HG02885 (cell line): ENCODE measurements at regions not wholly inside any gene's neighbourhood (a gene's known extent, or its start where the extent isn't known, plus 50 kb on each side); places are given as distances from the start of the nearest gene placed in this dataset.

Experiments
- ATAC-seq: cut with Tn5 transposase; IDR thresholded peaks from one replicate; pipeline ENCODE4 v1.9.1; 2021; ENCODE audit warnings: mild to moderate bottlenecking; ENCODE audit not compliant: unreplicated experiment, poor library complexity

GRCh38 chr2:117686699-117687098, 127.8 kb upstream of the DDX18 start:
- peak; percentile 98 for ATAC-seq

- no peak for ATAC-seq
These were observed 122.9 kb upstream of the DDX18 start for GRCh38 chr2:117691595-117691994.

DNA sequence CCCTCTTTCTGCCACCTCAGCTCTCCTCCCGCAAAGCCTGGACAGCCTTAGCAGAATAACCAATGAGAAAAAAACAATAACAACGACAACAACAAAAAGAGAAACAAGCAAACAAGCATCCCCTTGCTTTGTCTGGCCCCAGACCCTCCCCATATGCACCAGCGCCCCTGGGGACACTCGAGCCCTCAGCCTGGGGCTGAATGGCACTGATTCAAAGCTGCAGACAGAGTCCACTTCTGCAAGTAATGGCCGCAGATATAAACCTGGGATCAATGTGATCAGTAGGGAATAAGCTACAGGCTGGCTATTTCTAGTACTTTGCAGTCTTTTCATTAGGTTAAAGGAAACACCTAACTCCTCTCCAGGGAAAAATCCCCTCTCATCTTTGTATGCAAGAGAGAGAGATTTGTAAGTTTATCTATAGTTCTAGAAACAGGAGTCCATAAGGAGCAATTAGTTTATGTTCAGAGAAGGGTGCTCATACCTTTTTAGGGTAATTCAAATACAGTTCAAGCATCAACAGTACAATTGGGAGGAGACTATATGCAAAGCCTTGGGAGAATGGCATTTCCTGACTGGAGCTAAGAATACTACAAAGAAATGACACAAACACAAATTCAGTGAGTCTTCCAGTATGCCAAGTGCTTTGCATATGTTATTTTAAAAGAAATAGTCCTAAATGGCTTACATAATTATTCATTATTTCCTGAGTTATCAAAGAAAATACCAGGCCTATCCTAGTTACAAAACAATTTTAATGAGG, 122.3 kb upstream of the DDX18 start:
- no peak for ATAC-seq

- ATAC-seq, result no peak
These were observed 121.3 kb upstream of the DDX18 start for GRCh38 chr2:117693154-117693553.

- ATAC-seq, result no peak
These were observed 120.8 kb upstream of the DDX18 start for GRCh38 chr2:117693651-117694050.

- ATAC-seq, result no peak
These were observed 116.2 kb upstream of the DDX18 start for GRCh38 chr2:117698287-117698686.

- ATAC-seq, result no peak
These were observed 115.7 kb upstream of the DDX18 start for GRCh38 chr2:117698819-117699218.

- ATAC-seq, result no peak
These were observed 114.0 kb upstream of the DDX18 start for GRCh38 chr2:117700471-117700870.

DNA sequence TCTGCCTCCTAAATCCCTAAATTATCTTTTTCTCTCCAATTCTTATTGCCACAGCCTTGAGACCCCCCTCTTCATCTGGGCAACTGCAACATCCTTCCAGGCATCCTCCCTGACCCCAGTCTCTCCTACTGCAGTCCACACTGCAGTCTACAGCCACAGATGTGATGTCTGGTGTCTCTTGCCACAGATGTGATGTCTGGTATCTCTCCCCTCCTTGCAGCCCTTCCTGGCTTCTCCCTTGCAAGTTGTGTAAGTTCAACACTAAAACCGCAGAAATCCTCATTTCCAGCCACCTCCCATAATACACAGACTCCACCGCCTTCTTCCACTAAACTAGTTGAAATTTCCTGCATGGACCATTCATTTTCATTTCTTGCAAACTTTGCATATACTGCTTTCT, 113.1 kb upstream of the DDX18 start:
- no peak for ATAC-seq

DNA sequence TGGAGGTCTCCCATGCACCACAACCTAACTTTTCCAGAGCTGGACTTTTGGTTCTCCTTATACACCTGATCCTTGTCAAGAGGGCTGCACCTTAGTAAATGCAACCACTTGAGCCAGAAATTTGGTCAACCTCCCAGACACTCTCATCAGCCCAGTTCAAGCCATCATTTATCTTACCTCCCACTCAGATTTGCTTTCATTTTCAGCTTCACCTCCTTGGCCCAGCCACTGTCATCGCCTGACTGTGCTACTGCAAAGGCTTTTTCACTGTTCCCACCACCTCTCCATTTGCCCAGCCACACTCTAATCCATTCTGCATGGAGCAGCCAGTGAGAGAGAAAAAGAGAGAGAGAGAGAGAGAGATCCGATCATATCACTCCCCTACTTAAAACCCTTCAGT, 112.4 kb upstream of the DDX18 start:
- ATAC-seq, result no peak

GRCh38 chr2:117703858-117704257, 110.6 kb upstream of the DDX18 start:
- no peak for ATAC-seq

DNA sequence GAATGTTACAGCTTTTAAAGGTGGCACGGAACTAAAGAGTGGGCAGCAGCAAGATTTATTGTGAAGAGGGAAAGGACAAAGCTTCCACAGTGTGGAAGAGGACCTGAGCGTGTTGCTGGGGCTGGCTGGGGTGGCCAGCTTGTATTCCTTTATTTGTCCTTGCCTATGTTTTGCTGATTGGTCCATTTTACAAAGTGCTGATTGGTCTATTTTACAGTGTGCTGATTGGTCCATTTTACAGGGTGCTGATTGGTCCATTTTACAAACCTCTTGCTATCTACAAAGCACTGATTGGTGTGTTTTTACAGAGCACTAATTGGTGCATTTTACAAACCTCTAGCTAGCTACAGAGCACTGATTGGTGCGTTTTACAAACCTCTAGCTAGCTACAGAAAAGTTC, 109.7 kb upstream of the DDX18 start:
- ATAC-seq, result no peak

DNA sequence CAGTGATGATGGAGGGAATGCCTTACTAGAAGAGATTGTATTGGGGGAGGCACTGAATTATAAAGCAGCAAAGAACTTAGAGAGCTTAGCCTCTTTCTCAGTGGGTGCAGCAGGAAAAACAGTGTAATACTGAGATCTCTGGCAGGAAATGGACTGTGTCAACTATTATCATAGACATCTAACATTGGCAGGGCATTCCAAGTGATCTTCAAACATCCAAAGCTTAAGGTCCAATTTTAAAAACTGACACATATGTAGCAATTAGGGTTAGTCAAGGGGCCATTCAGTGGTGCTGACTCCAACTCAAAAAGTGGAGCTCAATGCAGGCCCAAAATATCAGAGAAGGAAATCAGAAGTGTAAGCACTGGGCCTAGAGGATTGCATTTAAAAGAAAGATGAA, 106.6 kb upstream of the DDX18 start:
- no peak for ATAC-seq

DNA sequence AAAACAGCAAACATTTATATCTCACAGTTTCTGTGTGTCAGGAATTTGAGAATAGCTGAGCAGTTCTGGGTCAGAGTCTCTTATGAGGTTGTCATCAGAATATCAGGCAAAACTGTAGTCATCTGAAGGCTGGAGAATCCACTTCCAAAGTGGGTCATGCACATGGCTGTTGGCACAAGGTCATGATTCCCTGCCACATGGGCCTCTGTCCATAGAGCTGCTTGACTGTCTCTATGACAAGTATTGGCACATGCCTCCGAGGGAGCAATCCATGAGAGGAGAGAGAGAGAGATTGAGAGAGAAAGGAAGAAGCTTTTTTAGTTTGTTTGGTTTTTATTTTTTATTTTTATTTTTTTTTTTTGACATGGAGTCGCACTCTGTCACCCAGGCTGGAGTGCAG, 101.8 kb upstream of the DDX18 start:
- ATAC-seq, result no peak

DNA sequence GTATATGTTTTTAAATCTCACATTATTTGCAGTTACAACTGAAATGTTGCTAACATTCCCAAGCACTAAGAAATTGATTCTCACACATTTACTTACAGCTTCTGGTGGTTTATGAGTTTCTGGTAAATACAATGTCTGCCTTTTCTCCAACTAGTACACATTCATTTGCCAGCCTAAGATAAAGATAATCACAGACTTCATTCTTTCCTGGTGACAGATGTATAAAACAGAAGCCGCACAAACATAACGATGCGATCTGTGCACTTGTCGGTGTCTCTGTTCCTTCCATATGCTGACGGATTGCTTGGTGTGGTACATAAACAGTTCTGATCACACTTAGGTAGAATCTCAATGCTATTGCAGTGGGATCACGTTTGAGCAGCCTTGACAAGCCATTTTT, 100.4 kb upstream of the DDX18 start:
- no peak for ATAC-seq

DNA sequence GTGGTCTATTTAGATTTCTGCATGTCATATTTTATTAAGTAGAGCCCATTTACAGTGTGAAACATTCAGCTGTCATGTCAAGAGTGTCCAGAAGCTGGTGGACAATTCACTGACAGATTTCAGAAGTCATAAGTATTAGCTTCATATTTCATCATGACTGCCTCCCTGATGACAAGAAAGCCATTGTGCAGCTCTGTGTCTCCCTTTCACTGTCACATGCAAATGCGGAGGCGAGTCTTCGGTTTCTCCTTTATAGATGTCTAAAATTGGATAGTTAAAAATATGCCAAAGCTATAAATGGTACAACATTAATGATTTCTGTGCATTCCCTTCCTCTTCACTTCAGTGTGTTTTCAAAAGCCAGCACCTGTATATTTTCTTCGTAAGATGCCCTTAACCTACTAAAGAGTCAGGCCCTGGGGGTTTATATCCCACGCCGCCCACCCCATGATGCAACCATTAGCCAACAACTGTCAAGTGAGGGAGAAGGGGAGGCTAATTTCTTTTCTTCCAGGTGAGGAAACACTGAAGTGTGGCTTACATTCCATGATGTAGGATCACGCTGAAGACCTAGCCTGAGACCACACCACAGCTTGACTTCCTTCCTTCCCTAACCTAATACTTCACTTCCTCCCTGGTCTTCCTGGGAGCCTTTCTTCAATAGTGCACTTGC, 99.6 kb upstream of the DDX18 start:
- ATAC-seq, result no peak

DNA sequence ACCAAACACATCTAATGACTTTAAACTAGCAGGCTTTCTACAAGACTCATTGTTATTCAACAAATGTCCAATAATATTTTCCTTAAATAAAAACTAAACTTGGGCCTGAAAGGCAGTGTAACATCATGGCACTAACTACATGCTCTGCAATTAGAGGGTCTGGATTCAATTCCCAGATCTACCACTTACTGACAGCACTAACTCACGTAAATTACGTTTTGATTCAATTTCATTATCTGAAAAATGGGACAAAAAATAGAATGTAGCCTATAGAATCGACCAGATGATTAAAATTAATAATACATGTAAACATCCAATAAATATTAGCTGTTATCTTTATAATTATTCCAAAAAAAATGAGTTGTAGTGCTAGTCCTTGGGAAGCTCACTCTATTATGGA, 98.0 kb upstream of the DDX18 start:
- no peak for ATAC-seq

DNA sequence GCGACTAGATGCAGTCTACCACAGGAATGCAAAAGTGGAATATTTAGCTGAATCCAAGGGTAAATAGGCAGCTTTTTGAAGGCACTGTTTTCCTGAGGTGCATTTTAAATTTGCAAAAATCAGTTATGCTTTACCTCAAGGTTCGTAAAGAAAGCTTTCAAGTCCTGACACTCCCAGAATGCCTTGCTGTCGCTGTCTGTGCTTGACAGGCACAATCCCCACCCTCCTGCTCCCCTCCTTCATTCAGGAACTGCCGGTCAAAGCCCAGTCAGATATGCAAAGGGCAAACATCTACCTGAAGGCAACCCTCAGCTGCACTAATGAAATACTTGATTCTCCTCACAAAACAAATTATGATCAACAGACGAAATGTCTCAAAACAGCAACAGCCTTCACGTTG, 97.4 kb upstream of the DDX18 start:
- ATAC-seq, result no peak

DNA sequence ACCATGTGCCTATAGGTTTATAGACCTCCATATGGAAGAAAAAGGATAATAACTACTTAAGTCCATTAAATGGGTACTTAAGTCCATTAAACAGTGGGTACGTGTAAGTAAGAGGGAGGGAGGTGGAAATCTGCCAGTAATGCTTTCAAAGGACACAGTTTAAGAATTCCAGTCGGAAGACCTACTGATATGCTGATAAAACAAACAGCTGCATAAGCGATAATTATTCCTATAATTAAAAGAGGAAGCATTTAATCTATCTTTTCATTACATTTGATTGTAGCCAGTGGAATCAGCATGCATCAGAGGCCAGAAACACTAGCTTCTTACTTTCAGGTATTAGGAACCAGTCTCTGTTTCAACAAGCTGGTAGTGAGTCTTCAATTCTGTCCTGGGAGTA, 96.4 kb upstream of the DDX18 start:
- no peak for ATAC-seq

DNA sequence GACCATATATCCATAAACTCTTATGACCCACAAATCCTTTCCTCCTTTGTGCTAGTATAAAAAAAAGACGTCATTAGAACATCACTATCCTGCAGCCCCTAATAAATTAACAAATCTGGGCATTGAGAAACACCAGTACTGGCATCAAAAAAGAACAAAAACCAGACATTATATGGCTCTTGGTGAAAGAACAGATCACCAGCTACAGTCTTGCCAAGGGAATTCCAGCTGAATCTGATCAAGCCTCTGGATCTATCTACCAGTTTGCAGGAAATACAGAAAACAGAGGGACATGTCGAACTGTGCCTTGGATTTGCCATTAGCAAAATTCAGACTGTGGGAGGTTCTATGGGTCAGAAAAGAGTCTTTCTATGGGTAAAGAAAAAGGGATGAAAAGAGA, 93.7 kb upstream of the DDX18 start:
- ATAC-seq, result no peak

DNA sequence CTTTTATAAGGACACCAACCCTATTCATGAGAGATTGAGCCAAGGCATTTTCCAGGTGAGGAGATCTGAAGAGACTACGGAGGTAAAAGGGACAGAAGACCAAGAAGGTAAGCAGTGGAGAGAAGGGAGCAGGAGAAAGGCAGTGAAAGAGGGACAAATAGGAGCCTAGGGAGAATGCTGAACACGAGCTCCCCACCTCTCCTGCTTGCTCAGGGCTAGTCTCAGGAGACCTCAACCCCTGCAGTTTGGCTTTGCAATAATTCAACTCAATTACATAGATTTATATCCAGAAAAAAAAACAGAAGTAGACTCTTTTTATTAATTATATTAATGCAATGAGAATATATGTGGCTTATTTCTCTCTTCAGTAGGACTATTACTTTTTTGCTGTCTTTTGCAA, 91.0 kb upstream of the DDX18 start:
- ATAC-seq, result no peak

DNA sequence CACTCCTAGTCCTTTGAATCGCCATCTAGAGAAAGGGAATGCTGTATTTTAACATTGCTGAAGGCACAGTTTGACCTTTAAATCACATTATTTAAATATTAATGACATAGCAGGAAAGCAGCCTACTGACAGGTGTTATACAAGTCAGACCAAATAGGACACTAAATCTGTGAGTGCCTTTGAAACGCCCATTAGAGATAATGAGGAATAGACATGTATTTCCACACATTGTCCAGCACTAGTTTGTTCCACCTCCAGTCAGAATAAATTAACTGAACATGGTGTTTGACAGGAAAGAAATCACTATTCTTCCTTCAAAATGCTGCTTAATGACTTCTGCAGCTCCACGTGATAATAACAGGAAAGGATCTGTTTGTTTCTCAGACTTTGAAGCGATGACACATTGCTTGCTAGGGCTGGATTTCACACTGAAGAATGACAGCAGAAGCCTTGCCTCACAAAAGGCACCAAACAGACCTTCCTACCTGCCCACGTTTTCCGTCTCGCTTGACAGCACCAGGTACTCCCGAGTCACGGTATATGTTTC, 90.5 kb upstream of the DDX18 start:
- no peak for ATAC-seq
